ENCODE measurements at regions not wholly inside any gene's neighbourhood (a gene's known extent, or its start where the extent isn't known, plus 50 kb on each side); places are given as distances from the start of the nearest gene placed in this dataset.
"Not testable (repeated sequence)": the region's sequence is repeated elsewhere in the genome, so short reads cannot be mapped to it uniquely, and the experiment has no call there.

- in situ Hi-C loops (cut with HindIII; ENCODE audit: low pct_unique_long_range_greater_than_20kb, low sequenced_read_pairs); DNase-seq (ENCODE audit: low read depth): not testable (repeated sequence)
Observed at GRCh38 chr16:29355339-29356059, 51.0 kb downstream of the NPIPB11 start.

GRCh38 chr16:29354449-29354848 is 52.1 kb downstream of the NPIPB11 start:
- in situ Hi-C loops (cut with HindIII; ENCODE audit: low pct_unique_long_range_greater_than_20kb, low sequenced_read_pairs) = not testable (repeated sequence)

DNA sequence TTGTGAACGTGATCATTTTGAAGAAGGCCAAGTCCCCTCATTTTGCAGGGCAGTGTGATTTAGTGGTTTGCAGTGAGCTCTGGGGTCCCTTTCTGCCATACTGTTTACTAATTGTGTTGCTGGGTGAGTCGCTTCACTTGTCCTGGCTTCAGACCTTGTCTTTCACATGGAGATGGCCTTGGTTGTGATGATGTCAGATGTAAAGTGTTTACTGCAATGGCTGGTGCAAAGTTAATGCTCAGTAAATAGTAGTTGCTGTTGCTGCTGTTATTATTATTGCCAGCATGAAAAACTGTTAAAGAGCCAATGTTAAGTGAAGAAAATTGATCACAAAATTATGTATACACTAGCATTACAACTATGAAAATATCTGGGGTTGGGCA is 53.9 kb downstream of the NPIPB11 start:
- in situ Hi-C loops (cut with HindIII; ENCODE audit: low pct_unique_long_range_greater_than_20kb, low sequenced_read_pairs) = not testable (repeated sequence)
- peak; percentile 16 for DNase-seq (ENCODE audit: low read depth)

More at GRCh38 chr16:29354449-29354848, 52.1 kb downstream of the NPIPB11 start:
- not testable (repeated sequence) for DNase-seq (ENCODE audit: low read depth)

GRCh38 chr16:29351970-29352616 is 54.4 kb downstream of the NPIPB11 start:
- DNase-seq (ENCODE audit: low read depth) = peak; percentile 78
- in situ Hi-C loops (cut with HindIII; ENCODE audit: low pct_unique_long_range_greater_than_20kb, low sequenced_read_pairs) = not testable (repeated sequence)

DNA sequence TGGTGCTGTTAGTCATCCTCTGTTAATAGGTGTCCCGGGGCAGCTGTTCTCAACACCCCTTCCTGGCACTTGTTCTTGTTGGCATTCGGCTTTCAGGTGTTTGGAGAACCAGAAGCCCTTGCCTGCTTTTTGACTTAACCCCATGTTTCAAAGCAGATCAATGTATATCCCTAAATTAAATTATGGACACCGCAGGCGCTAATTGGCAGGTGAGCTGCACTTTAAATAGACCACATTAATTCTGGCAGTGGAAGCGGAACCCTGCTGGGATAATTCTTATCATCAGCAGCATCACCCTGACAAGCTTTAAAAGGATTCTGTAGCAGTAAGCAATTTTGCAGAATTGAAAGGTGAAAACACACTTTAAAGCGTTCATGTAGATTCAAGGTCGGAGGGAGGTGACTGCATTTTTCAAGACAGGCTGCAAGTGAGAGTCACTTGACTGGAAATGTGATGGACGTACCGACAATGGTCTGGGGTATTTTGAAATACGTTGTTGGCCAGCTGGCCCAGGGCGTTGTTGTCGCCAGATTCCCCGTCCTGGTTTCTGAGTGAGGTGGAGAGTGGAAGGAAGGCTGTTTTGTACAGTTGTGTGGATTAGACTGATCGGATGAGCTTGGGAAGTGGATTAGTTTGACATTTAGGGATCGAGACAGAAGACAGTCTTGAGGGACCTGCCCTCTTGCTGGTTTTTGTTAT is 55.1 kb downstream of the NPIPB11 start:
- DNase-seq (ENCODE audit: low read depth) = peak; percentile 40
- in situ Hi-C loops (cut with HindIII; ENCODE audit: low pct_unique_long_range_greater_than_20kb, low sequenced_read_pairs) = not testable (repeated sequence)

DNA sequence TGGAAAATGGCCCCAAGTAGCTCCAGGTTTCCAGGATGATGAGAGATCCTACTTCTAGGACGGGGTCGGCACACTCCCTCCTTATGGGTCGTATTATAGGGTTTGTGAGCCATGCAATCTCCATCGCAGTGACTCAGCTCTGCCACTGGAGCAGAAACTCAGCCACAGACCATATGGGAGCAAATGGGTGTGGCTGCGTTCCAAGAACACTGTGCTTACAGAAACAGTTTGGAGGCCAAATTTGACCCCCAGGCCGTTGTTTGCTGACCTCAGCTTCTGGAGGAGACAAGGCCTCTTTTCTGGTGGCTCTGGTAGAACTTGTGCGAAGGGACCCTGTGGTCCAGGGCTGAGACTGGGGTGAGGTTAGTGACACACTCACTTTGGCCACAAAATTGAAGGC is 56.5 kb downstream of the NPIPB11 start:
- in situ Hi-C loops (cut with HindIII; ENCODE audit: low pct_unique_long_range_greater_than_20kb, low sequenced_read_pairs) = not testable (repeated sequence)

DNA sequence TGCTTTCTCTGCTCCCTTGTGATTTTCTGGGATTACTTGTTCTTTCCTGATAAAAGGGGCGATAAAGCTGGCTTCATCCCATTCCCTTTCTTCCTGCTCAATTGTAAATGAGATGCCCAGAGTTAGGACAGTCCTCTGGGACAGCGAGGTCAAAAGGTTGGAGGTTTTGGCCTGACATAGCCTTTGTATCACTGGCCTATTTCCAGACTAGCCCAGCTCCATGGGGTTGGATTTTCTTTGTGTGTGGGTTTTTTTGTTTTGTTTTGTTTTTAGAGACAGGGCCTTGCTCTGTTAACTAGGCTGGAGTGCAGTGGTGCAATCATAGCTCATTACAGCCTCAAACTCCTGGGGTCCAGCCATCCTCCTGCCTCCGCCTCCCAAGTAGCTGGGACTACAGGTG is 57.8 kb downstream of the NPIPB11 start:
- in situ Hi-C loops (cut with HindIII; ENCODE audit: low pct_unique_long_range_greater_than_20kb, low sequenced_read_pairs); DNase-seq (ENCODE audit: low read depth): not testable (repeated sequence)

More for the DNA sequence above, 56.5 kb downstream of the NPIPB11 start:
- DNase-seq (ENCODE audit: low read depth) = peak; percentile 64

DNA sequence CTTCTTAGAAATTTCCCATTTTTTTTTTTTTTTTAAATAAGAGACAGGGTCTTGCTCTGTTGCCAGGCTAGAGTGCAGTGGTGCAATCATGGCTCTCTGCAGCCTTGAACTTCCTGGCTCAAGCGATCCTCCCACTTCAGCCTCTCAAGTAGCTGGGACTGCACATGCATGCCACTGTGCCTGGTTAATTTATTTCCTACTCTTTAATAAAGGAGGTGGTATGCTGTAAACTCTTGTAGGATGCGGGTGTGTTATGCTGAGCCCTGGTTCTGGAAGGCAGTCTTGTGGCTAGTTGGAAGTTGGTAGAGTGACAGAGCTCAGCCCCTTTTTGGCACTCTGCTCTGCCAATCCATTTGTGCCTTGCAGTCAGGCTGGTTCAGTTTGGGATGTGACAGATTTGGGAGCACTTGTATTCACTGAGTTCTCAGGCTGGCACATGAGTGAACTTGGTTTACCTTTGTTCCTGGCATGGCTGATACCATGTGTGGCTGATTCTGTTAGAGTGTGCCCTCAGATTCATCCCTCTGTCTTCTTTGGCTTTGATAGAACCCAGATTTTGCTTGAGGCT is 58.3 kb downstream of the NPIPB11 start:
- in situ Hi-C loops (cut with HindIII; ENCODE audit: low pct_unique_long_range_greater_than_20kb, low sequenced_read_pairs) = not testable (repeated sequence)

DNA sequence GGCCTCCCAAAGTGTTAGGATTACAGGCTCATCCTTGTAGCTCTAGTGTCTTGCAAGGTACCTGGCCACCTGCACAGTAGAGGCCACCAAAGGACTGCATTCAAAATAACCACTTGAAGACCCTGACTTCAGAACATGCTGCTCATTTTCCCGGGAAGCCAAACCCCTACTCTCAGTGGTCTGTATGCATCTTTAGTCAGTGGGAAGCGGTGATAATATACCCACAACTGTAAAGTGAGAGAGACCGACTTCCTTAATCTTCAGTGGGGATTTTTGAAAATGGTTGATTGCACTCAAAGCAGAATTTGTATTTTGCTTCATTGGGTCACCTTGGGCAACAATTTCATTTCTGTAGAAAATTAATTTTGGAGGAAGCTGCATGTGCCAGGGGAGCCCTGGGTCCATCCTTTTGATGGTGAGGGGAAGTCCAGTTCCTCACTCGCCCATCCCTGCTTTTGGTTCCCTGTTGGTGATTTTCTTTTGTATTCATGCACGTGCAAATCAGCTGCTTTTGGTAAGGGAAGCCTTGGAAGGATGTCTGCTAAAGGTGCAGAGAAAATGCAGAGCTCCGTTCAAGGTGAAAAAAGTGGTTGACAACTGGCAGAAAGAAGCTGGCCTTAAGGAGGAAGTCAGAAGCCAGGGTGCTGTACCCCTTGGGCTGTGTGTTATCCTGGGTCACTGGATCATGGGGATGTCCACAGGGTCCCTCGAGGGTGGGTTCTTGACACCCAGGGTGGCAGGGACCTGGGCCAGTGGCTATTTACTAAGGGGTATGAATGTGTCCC is 59.5 kb downstream of the NPIPB11 start:
- DNase-seq (ENCODE audit: low read depth); in situ Hi-C loops (cut with HindIII; ENCODE audit: low pct_unique_long_range_greater_than_20kb, low sequenced_read_pairs): not testable (repeated sequence)

More for the DNA sequence above, 58.3 kb downstream of the NPIPB11 start:
- DNase-seq (ENCODE audit: low read depth) = not testable (repeated sequence)

- in situ Hi-C loops (cut with HindIII; ENCODE audit: low pct_unique_long_range_greater_than_20kb, low sequenced_read_pairs); DNase-seq (ENCODE audit: low read depth): not testable (repeated sequence)
Observed at GRCh38 chr16:29346203-29346602, 60.3 kb downstream of the NPIPB11 start.

DNA sequence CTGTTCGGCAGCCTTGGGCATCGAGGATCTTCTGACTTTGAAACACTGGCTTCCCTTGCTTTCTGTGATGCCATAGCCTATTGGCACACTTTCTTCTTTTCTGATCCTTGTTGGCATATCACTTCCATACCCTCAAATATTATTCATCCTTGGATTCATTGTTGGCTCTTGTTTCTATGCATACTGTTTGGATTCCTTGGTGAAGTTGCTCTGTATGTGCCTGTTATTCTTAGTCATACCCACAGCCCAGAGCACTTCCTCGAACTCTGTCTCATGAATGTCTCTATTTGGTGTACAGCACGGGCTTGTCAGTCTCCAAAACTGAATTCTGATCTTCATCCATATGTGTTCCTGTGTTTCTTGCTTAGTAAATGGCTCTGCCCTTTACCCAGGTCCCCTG is 63.6 kb downstream of the NPIPB11 start:
- in situ Hi-C loops (cut with HindIII; ENCODE audit: low pct_unique_long_range_greater_than_20kb, low sequenced_read_pairs) = not testable (repeated sequence)

GRCh38 chr16:29340779-29341438 is 65.6 kb downstream of the NPIPB11 start:
- in situ Hi-C loops (cut with HindIII; ENCODE audit: low pct_unique_long_range_greater_than_20kb, low sequenced_read_pairs); DNase-seq (ENCODE audit: low read depth): not testable (repeated sequence)

More for the DNA sequence above, 63.6 kb downstream of the NPIPB11 start:
- DNase-seq (ENCODE audit: low read depth) = not testable (repeated sequence)

- DNase-seq (ENCODE audit: low read depth); in situ Hi-C loops (cut with HindIII; ENCODE audit: low pct_unique_long_range_greater_than_20kb, low sequenced_read_pairs): not testable (repeated sequence)
Observed at GRCh38 chr16:29340235-29340634, 66.3 kb downstream of the NPIPB11 start.

DNA sequence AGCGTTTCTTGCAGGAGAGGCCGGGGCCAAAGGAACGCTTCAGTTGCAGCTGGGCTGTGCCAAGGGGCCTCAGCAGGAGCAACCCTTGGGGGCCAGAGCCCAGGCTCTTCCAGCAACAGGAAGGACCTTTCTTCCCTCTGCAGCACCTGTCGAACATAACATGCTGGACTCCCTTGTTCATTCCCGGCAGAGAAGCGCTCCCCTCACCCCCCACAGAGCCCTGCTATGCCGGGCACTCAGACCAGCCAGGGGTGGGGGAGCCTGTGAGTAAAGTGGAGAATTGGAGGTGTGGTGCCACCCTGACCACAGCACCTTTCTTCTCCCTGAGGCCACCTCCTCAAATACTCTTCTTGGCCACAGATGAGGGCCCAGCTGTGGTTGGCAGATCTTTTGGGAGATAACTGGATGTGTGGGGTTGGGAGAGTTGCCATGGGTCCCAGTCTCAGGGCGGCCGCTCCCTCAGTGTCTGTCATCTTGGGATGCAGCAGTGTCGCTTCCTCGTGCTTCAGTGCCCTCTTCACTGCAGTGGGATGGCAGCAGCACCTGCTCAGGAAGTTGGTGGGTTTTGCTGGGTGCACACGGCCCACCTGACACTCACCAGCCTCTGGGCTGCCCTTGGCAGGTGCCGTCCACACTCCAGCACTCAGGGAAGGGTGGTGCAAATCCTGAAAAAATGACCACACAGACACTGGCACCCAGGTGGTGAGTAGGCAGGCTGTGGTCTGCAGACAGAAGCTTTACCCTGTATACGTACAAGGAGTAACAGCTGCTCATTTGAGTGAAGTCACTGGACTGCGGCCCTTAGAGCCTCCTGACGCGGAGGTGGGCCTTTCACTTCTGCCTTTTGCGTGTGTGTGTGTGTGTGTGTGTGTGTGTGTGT is 67.5 kb downstream of the NPIPB11 start:
- DNase-seq (ENCODE audit: low read depth); in situ Hi-C loops (cut with HindIII; ENCODE audit: low pct_unique_long_range_greater_than_20kb, low sequenced_read_pairs): not testable (repeated sequence)

DNA sequence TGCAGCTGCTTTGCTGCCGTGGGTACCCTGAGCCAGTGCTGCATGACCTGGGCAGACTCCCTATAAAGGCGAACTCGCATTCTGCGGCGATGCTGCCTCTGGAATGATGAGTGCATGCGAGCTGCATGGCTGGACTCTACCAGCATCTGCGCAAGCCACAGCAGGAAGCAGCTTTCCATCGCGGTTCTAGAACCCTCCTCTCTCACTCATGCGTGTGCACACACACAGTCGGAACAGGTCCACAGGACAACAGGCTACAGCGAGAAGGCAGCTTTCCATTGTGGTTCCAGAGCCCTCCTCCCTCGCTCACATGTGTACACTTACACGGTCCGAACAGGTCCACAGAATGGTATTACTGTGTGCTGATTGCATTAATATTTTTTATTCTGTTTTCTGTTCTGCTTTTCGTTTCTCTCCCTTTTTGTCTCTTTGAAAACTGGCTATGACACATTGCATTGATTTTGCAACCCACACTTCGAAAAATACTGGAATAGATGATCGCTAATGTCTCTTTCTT is 69.1 kb downstream of the NPIPB11 start:
- in situ Hi-C loops (cut with HindIII; ENCODE audit: low pct_unique_long_range_greater_than_20kb, low sequenced_read_pairs); DNase-seq (ENCODE audit: low read depth): not testable (repeated sequence)

- in situ Hi-C loops (cut with HindIII; ENCODE audit: low pct_unique_long_range_greater_than_20kb, low sequenced_read_pairs) = not testable (repeated sequence)
Observed at GRCh38 chr16:29335549-29335846, 71.0 kb downstream of the NPIPB11 start.

More at GRCh38 chr16:29335549-29335846, 71.0 kb downstream of the NPIPB11 start:
- not testable (repeated sequence) for DNase-seq (ENCODE audit: low read depth)

All from Caki2 (cell line).